Colonic mucosa (tissue), 4 donors: ENCODE measurements at regions not wholly inside any gene's neighbourhood (a gene's known extent, or its start where the extent isn't known, plus 50 kb on each side); places are given as distances from the start of the nearest gene placed in this dataset.
"Not testable (repeated sequence)": the region's sequence is repeated elsewhere in the genome, so short reads cannot be mapped to it uniquely, and the experiment has no call there.

Source experiments
- DNase-seq: peaks from one replicate; pipeline ENCODE4 v3.0.0-alpha.2; 2020
- H3K27ac ChIP-seq: fragments of 200-600 bp; one replicate; pipeline ENCODE4 v1.8.0; 2021
- H3K27me3 ChIP-seq: fragments of 200-600 bp; one replicate; pipeline ENCODE4 v1.8.0; 2021
- H3K36me3 ChIP-seq: fragments of 200-600 bp; one replicate; pipeline ENCODE4 v1.8.0; 2021
- H3K4me1 ChIP-seq: fragments of 200-600 bp; one replicate; pipeline ENCODE4 v1.8.0; 2021; ENCODE audit warnings: mild to moderate bottlenecking
- H3K4me3 ChIP-seq: fragments of 200-600 bp; one replicate; pipeline ENCODE4 v1.8.0; 2021
- H3K9ac ChIP-seq, 2 donors: one replicate each; pipeline ENCODE4 v1.7.0; 2013; ENCODE audit warnings: control low read depth in 2 of 2, low read depth in 2 of 2, low read length in 2 of 2
- H3K9me3 ChIP-seq: fragments of 200-600 bp; one replicate; pipeline ENCODE4 v1.8.0; 2021
- intact Hi-C: fragments of 100-400 bp; cut with DNase I; formaldehyde crosslinking; loops from one replicate; pipeline ENCODE4 v1.14.1; 2022
- TF ChIP-seq, protein P1 (sequence below): fragments of 200-600 bp; IDR thresholded peaks from one replicate; pipeline ENCODE4 v1.8.0; 2022; ENCODE audit warnings: antibody characterized with exemption, mild to moderate bottlenecking
- donor health status: healthy.
- donor health status: DM: no; HTN: no; CAD: no.
- donor health status: DM: no; HTN: no; CAD: no.

DNA sequence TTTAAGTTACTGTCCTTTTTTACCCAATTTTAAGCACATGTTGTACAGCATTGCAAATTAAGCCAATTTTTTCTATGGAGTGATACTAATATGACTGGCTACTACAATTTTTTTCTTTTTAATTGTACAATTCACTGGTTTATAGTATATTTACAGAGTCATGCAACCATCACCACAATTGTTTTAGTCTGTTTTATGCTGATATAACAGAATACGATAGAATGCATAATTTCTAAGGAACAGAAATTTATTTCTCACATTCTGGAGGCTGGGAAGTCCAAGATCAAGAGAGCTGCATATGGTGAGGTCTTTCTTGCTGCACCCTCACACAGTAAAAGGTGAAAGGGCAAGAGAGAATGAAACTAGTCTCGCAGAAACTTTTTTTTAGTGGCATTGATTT lies 125.3 kb downstream of the GLUD2 start:
- intact Hi-C loops = no loop called here
- DNase-seq = no peak

DNA sequence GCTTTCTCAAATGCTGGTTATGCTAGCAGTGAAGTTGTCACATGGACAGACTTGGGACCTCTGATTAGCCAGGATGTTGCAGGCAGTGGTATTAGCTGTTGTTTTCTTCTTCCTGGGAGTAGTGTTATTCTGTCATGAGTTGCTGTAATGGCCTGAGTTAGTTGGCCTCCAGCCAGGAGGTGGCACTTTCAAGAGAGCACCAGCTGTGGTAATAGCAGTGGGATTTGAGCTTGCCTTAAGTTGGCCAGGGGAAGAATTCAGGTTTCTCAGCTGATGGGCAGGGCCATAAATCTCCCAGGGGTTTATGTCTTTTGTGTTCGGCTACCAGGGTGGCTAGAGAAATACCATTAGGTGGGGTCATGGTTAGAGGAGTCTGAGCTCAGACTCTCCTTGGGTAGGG lies 132.6 kb downstream of the GLUD2 start:
- TF ChIP-seq, protein P1, sequence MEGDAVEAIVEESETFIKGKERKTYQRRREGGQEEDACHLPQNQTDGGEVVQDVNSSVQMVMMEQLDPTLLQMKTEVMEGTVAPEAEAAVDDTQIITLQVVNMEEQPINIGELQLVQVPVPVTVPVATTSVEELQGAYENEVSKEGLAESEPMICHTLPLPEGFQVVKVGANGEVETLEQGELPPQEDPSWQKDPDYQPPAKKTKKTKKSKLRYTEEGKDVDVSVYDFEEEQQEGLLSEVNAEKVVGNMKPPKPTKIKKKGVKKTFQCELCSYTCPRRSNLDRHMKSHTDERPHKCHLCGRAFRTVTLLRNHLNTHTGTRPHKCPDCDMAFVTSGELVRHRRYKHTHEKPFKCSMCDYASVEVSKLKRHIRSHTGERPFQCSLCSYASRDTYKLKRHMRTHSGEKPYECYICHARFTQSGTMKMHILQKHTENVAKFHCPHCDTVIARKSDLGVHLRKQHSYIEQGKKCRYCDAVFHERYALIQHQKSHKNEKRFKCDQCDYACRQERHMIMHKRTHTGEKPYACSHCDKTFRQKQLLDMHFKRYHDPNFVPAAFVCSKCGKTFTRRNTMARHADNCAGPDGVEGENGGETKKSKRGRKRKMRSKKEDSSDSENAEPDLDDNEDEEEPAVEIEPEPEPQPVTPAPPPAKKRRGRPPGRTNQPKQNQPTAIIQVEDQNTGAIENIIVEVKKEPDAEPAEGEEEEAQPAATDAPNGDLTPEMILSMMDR = no peak
- Histone ChIP-seq H3K4me1 (no peaks in the 10 kb centered on the region), H3K27me3 (no peaks in the 10 kb centered on the region), H3K4me3 (no peak overlapping the region), H3K9ac (no peak overlapping the region), H3K36me3 (no peaks in the 10 kb centered on the region), H3K27ac (no peak overlapping the region), H3K9me3 (no peaks in the 10 kb centered on the region)
- intact Hi-C loops = no loop called here
- no peak for DNase-seq

More for the DNA sequence above, 125.3 kb downstream of the GLUD2 start:
- no peak overlapping the region for H3K27ac ChIP-seq
- no peaks in the 10 kb centered on the region for H3K4me1 ChIP-seq
- H3K27me3 ChIP-seq = no peaks in the 10 kb centered on the region
- no peak overlapping the region for H3K9ac ChIP-seq
- H3K4me3 ChIP-seq = no peak overlapping the region
- no peaks in the 10 kb centered on the region for H3K9me3 ChIP-seq
- no peaks in the 10 kb centered on the region for H3K36me3 ChIP-seq
- TF ChIP-seq, protein P1 = no peak

DNA sequence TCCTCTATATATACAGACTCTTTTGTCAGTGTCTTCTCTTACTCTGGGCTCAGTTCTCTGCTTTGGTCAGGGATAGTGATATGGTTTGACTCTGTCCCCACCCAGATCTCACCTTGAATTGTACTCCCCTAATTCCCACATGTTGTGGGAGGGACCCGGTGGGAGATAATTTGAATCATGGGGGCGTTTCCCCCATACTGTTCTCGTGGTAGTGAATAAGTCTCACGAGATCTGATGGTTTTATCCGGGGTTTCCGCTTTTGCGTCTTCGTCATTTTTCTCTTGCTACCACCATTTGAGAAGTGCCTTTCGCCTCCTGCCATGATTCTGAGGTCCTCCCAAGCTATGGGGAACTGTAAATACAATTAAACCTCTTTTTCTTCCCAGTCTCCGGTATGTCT lies 144.4 kb downstream of the GLUD2 start:
- Histone ChIP-seq H3K27ac (no peak overlapping the region), H3K9me3 (no peaks in the 10 kb centered on the region), H3K27me3 (no peaks in the 10 kb centered on the region), H3K36me3 (no peaks in the 10 kb centered on the region), H3K4me1 (no peaks in the 10 kb centered on the region), H3K4me3 (no peak overlapping the region), H3K9ac (no peak overlapping the region)
- no peak for DNase-seq
- TF ChIP-seq, protein P1 = no peak
- intact Hi-C loops = no loop called here

DNA sequence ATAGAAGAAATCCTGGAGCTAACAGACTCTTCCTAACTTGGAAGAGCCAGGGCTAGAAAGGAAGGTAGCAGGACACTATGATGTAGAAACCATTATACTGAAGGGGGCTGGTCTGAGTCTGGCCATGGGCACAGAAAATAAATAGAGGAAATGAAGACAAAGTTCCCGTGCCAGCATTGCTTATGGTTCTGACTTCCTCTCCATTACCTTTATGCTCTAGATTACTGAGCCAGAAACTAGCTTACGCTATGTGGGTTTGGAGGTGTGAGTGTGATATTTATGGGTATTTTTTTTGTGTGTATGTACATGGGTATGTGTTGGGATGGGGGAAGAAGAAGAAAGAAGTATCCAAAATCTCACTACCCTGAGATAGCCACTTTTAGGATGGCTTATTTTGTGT lies 148.3 kb downstream of the GLUD2 start:
- no peak for DNase-seq

DNA sequence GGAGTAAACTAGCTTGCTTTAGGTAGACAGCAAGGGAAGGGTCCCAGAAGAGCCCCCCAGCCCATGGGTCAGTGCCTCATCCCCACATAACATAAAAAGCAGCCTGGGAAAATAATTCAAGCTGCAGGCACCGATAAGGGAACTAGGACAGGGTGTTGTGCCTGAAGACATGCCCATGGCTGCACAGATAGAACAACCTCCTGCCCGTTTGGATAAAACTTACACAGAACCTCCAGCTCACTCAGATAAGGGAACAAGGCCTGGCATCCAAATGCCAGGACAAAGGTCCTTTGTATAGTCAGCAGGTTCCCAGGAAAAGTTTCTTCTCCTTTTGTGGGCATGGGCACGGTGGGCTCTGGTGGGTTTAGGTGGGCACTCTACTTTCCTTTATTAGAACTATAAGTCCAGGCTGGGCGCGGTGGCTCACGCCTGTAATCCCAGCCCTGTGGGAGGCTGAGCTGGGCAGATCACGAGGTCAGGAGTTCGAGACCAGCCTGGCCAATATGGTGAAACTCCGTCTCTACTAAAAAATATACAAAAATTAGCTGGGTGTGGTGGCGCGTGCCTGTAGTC lies 149.5 kb downstream of the GLUD2 start:
- H3K27me3 ChIP-seq, intact Hi-C loops, H3K9me3 ChIP-seq, H3K4me3 ChIP-seq, H3K36me3 ChIP-seq, H3K27ac ChIP-seq, DNase-seq, H3K4me1 ChIP-seq, H3K9ac ChIP-seq: not testable (repeated sequence)

More for the DNA sequence above, 148.3 kb downstream of the GLUD2 start:
- H3K4me3 ChIP-seq = no peak overlapping the region
- no peaks in the 10 kb centered on the region for H3K27me3 ChIP-seq
- no peaks in the 10 kb centered on the region for H3K9me3 ChIP-seq
- TF ChIP-seq, protein P1 = no peak
- intact Hi-C loops = no loop called here
- no peaks in the 10 kb centered on the region for H3K4me1 ChIP-seq
- no peak overlapping the region for H3K27ac ChIP-seq
- H3K36me3 ChIP-seq = no peaks in the 10 kb centered on the region
- H3K9ac ChIP-seq = no peak overlapping the region

DNA sequence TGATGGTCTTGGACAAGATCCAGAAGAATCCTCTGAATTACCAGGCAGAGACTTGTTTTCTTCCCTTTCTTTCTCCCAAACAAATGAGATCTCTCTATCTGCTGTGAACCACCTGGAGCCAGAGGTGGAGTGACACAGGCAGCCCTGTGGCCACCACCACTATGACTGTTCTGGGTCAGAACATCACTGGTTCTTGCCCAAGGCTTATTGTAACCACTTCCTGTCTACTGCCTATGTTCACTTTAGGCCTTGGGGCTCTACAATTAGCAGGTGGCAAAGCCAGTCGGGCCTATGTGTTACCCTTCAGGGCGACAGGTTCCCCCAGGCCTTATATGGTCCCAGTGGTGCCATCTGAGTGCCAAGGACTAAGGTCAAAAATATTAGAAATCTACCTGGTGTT lies 161.2 kb downstream of the GLUD2 start:
- Histone ChIP-seq H3K36me3 (no peaks in the 10 kb centered on the region), H3K27ac (no peak overlapping the region), H3K9me3 (no peaks in the 10 kb centered on the region), H3K9ac (no peak overlapping the region), H3K4me3 (no peak overlapping the region), H3K4me1 (no peaks in the 10 kb centered on the region), H3K27me3 (no peaks in the 10 kb centered on the region)
- no peak for DNase-seq
- intact Hi-C loops = no loop called here
- TF ChIP-seq, protein P1 = no peak
